Stimulated activated CD8-positive, alpha-beta memory T cell treated with anti-CD3 and anti-CD28 coated beads, Interleukin-12 subunit alpha, Interleukin-12 subunit beta, amount 100 ng/mL, for 4 hours (primary cell): ENCODE measurements at regions not wholly inside any gene's neighbourhood (a gene's known extent, or its start where the extent isn't known, plus 50 kb on each side); places are given as distances from the start of the nearest gene placed in this dataset.
"Not testable (repeated sequence)": the region's sequence is repeated elsewhere in the genome, so short reads cannot be mapped to it uniquely, and the experiment has no call there.

Experiments used
- DNase-seq: peaks from one replicate; pipeline ENCODE4 v3.0.0-alpha.2; 2020; ENCODE audit warnings: low read depth

GRCh38 chr10:44268435-44268948 is 116.4 kb downstream of the CXCL12 start:
- DNase-seq = not testable (repeated sequence)

GRCh38 chr10:44267007-44267406 is 117.9 kb downstream of the CXCL12 start:
- no peak for DNase-seq

GRCh38 chr10:44264244-44264643 is 120.7 kb downstream of the CXCL12 start:
- DNase-seq = no peak

GRCh38 chr10:44263771-44264170 is 121.1 kb downstream of the CXCL12 start:
- no peak for DNase-seq

- DNase-seq = no peak
Observed at GRCh38 chr10:44262551-44263251, 122.2 kb downstream of the CXCL12 start.

GRCh38 chr10:44261710-44262455 is 123.0 kb downstream of the CXCL12 start:
- DNase-seq = no peak

GRCh38 chr10:44261296-44261695 is 123.6 kb downstream of the CXCL12 start:
- no peak for DNase-seq

- DNase-seq = no peak
Observed at GRCh38 chr10:44260286-44260928, 124.5 kb downstream of the CXCL12 start.

GRCh38 chr10:44259090-44259874 is 125.6 kb downstream of the CXCL12 start:
- no peak for DNase-seq

- DNase-seq = no peak
Observed at GRCh38 chr10:44258460-44259089, 126.3 kb downstream of the CXCL12 start.

GRCh38 chr10:44258019-44258418 is 126.9 kb downstream of the CXCL12 start:
- no peak for DNase-seq

GRCh38 chr10:44253769-44254462 is 131.0 kb downstream of the CXCL12 start:
- no peak for DNase-seq

- not testable (repeated sequence) for DNase-seq
Observed at GRCh38 chr10:44252631-44253030, 132.3 kb downstream of the CXCL12 start.

GRCh38 chr10:44249933-44250332 is 135.0 kb downstream of the CXCL12 start:
- not testable (repeated sequence) for DNase-seq

GRCh38 chr10:44249490-44249889 is 135.4 kb downstream of the CXCL12 start:
- no peak for DNase-seq

- not testable (repeated sequence) for DNase-seq
Observed at GRCh38 chr10:44246700-44247099, 138.2 kb downstream of the CXCL12 start.

- DNase-seq = not testable (repeated sequence)
Observed at GRCh38 chr10:44246287-44246686, 138.6 kb downstream of the CXCL12 start.

- DNase-seq = no peak
Observed at GRCh38 chr10:44245601-44245938, 139.3 kb downstream of the CXCL12 start.

- no peak for DNase-seq
Observed at GRCh38 chr10:44244745-44245600, 139.9 kb downstream of the CXCL12 start.
